ENCODE measurements at regions not wholly inside any gene's neighbourhood (a gene's known extent, or its start where the extent isn't known, plus 50 kb on each side); places are given as distances from the start of the nearest gene placed in this dataset.
"Not testable (repeated sequence)": the region's sequence is repeated elsewhere in the genome, so short reads cannot be mapped to it uniquely, and the experiment has no call there.

DNA sequence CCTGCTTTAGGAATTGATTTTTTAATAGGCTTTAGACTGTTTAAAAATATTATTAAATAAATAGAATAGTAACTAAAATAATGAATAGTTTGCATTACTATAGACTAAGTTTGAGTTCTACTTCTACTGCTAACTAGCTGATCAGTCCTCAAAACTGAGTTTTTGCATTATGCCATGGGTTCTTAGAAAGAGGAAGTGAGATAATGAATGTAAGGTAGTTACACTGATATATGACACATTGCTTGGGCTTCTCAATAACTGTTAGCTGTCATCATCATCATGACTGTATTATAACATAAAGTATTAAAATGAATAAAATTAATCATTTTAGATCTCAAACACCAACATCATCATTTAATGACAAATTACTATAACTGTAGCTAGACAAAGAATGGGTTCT lies 949.7 kb downstream of the TRHDE start:
- DNase-seq: no peak

DNA sequence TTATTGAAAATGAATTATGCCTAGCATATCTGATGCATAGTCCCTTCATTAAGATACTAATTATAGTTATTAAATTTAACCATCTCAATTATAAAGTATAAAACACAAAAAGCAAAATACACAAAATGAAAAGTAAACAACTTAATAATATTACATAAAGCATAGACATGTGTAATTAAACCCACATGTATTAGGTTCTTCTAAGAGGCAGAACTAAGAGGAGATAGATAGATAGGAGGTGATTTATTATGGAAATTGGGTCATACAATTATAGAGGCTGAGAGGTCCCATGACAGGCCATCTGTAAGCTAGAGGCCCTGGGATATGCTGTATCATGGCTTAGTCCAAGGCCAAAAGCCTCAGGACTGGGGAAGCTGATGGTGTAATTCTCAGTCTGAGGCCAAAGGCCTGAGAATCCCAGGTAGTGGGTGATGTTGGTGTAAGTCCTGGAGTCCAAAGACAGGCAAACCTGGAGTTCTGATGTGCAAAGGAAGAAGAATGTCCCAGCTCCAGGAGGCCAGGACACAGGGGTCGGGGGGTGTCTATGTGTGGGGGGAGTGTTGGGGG lies 953.3 kb downstream of the TRHDE start:
- DNase-seq: no peak

- no peak for DNase-seq
Measured at GRCh38 chr12:73225941-73226340, 953.8 kb downstream of the TRHDE start.

DNA sequence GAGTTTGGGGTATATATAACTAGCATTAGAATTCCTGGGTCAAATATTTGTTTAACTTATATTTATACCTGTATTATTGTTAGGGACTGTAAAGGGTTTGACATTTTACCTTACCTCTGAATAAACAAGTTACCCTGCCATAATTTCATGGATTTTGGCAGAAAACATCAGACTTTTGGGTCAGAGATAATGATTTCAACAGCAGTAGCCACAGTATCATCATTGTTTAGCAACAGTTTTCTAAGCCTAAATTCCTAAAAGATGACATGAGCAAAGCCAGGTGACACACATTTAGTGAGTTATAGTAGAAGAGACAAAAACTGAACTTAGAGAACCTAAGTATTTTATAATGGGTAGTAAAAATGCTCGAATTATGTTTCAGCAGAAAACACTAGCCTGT lies 954.4 kb downstream of the TRHDE start:
- DNase-seq: no peak

DNA sequence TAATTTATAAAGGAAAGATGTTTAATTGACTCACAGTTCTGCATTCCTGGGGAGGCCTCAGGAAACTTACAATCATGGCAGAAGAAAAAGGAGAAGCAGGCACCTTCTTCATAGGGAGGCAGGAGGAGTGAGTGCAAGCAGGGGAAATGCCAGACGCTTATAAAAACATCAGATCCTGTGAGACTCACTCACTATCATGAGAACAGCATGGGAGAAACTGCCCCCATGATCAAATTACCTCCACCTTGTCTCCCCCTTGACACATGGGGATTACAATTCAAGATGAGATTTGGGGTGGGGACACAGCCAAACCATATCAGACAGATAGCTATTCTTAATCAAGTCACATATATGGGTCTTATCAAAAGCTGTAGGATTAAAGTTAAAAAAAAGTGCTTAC lies 956.7 kb downstream of the TRHDE start:
- DNase-seq: not testable (repeated sequence)

DNA sequence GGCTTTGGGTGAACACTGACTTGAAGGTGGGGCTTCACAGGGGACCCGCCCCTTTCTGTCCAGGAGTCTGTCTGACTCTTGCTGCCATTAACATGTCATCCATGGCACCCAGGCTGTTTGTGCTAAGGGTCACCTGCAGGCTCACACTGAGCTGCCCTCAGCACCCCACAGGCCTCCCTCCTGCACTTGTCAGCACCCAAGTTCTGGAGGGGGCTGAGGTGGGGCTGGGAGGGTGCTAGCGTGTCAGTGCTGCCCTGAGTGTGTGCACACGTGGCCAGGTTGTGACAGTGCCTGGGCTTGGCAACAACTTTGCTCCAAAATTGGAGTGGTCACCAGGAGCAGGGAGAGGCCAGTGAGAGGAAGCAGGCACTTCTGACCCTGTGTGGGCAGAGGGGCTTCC lies 963.2 kb downstream of the TRHDE start:
- no peak for DNase-seq

DNA sequence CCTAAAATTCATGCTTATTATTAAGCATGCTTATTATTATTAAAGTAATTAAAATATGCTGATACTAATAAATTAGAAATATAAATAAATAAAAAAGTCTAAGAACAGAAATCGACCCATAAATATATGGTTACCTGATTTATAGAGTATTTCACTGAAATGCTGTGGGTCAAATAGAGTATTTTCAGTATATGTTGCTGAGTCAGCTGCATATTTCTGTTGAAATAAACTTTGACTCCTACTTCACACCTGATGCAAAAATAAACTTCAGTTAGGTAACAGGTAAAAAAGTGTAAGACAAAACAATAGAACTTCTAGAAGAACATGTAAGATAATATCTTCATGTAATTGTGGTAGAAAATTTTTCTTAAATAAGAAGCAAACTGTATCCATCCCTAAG lies 967.9 kb downstream of the TRHDE start:
- no peak for DNase-seq

DNA sequence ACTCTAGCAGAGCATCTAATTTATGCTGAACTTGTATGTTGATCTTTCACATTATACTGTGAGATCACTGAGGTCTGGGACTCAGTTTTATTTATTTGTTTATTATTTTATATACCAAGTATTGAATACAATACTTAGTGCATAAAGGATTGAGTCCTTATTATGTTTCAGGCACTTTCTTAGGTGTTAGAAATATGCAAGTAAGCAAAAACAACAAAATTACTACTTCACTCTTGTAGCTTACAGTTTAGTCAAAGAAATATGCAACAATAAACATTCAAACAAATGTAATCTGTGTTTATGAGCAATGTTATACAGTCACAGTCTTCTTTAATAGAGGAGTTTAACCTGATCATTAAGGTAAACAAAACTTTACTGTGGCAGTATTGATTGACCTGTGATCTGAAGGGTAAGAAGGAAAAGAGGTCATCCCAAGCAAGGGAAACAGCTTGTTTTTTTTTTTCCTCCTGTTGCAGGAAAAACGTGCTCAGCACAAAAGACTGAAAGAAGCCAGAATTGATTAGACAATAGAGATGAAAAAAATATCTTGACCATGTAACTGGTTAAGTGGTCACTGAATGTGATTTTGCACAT lies 990.7 kb downstream of the TRHDE start:
- no peak for DNase-seq

GRCh38 chr12:73266206-73266605 lies 994.0 kb downstream of the TRHDE start:
- DNase-seq: no peak

DNA sequence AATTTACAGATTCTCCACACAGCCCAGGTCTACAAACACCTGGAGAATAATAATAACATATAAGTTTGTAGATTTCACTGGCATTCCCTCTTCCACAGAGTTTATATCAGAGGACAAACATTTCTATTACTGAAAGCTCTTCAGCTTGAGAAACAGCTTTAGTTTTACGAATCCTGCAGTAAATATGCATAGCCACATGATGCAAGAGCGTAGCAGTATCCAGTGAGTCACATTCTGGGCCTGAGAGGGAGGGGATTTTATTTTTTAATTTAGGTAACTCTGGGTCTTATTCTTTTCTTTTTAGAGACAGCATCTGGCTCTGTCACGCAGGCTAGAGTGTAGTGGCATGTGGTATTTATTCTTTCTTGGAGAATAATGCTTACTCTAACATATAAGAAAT lies 1002.8 kb downstream of the TRHDE start:
- no peak for DNase-seq

GRCh38 chr12:73277971-73278370 lies 1005.8 kb downstream of the TRHDE start:
- no peak for DNase-seq

DNA sequence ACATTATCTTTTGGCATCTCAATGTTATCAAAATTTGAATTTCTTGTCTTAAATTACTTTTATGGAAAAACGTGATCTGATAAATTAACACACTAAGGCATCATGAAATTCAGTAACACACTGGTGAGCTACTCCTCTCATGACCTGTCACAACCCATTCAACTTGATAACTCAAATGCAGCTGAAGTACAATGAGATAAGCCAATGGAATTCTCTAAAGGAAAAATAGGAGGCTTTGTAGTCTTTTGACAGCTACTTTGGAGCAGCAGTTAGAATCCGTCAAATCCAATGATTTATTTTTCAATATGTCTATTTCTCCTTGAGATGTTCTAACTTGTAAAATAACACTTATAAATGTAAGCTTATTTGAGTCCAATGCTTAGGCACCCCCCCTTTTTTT lies 1029.4 kb downstream of the TRHDE start:
- DNase-seq: no peak

DNA sequence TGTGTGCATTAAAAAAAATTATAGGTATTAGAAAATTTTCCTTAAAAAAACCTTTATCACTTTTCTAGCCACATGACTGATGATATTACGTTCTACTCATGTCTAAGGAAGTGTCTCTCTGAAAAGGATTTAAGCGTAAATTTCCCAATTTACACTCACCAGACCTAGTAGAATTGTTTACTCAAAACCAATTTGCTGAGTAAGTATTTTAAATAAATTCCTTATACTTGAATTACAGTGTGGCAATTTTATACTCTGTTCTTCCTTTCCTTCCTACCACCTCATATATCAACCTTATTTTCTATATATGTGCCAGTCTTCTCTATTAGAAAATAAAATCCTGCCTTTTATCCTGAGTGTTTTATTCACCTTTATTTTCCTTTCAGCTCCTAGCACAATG lies 1035.1 kb downstream of the TRHDE start:
- no peak for DNase-seq

DNA sequence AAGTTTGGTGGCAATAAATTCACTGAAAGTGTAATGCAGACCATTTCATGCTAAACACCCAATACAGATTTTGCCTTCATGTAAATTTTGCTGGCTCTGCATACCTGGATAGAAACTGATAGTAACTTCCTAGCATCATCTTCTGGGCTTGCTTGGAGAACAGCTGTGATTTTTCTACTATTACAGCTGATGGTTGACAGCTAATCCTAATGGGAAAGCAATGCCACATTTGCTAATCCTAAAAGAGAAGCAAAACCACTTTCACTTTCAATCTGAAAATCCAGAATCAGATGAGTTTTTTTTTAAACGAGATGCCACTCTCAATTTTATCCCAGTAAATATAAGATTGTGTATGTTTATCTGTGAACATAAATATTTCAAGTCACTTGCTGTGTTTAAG lies 1035.9 kb downstream of the TRHDE start:
- no peak for DNase-seq

DNA sequence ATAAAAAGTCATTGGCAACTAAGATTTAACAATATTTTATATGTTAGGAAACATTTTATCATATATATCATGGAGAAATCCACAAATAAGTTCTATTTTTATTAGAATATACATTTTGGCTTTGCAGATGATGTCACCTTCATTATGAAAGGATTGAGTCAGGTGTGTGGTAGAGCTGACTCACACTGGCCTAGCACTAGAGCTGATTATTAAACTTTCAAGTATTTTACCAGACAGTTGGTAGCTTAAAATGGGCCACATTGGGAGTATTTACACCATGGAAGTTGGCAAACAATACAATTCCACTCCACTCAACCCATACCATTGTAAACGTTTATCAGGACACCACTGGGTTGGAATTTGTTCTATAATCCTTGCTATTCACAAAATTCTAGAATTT lies 1036.6 kb downstream of the TRHDE start:
- no peak for DNase-seq

GRCh38 chr12:73321319-73321718 lies 1049.1 kb downstream of the TRHDE start:
- no peak for DNase-seq

- no peak for DNase-seq
Measured at GRCh38 chr12:73321776-73322175, 1049.6 kb downstream of the TRHDE start.

- DNase-seq: no peak
Measured at GRCh38 chr12:73330584-73331351, 1058.6 kb downstream of the TRHDE start.

- DNase-seq: no peak
Measured at GRCh38 chr12:73341559-73342247, 1069.5 kb downstream of the TRHDE start.

GRCh38 chr12:73342733-73343132 lies 1070.6 kb downstream of the TRHDE start:
- DNase-seq: no peak

- no peak for DNase-seq
Measured at GRCh38 chr12:73352826-73353225, 1080.7 kb downstream of the TRHDE start.

DNA sequence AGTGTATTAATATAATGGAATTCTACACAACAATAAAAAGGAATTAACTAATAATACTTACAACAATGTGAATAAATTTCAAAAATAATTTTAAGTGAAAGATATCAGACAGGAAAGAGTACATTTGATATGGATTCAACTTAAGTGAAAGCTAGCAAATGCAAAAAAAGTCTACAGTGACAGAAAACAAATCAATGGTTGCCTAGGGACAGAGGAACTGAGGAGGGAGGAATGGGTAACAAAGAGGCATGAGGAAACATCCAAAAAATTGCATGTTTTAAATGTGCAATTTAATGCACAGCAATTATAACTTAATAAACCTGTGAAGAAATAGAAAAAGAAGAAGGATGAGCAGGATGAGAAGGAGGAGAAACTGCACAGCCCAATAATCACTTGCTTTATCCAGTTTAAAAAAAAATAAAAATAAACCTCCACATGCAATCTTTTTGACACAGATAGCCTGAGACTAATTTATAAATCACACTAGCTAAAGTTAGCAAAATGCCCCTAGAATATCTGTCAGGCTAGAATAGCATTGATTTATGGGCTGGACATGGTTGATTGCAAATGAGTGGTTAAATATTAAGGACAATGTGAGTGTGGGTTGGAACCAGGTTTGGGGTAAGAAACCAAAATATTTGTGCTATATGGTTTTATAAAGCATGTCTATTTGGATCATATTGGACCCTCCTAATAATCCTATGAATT lies 1089.1 kb downstream of the TRHDE start:
- no peak for DNase-seq

DNA sequence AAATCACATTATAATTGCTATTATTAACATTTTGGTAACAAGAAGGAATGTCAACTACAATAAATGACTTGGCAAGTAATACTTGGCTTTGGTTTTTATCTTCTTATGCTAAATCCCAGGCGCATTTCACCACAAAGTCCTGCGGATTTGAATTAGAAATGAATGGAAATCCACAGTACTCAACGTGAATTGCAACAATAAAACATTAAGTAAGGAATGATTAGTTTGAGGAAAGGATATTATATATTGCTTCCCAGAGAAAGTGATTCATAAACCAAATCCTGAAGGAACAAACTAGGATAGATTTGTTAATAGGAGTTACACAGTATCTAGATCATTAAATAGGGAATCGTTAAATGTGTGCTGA lies 1089.7 kb downstream of the TRHDE start:
- DNase-seq: no peak

Measured in CD4-positive, alpha-beta T cell treated with Interleukin-1 beta for 1 hour (primary cell).